ENCODE measurements at regions not wholly inside any gene's neighbourhood (a gene's known extent, or its start where the extent isn't known, plus 50 kb on each side); places are given as distances from the start of the nearest gene placed in this dataset.

DNA sequence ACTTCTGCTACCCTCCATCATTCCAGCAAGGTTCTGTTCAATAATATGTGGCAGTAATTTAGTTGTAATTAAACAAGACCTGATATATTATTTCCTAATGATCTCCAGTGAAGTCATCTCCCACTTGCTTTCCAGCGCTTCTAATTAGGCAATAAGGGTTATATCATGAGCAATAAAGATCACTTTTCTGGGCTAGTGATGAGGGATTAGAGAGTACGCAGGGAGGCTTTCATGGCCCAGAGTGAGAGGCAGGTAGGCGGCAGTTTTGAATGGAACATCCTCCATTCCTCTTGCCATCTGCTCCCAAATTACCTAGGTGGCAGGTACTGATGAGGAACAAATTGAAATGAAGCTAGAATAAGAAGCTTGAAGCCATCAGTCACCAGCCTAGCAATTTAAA lies 358.1 kb upstream of the SYT4 start:
- TF ChIP-seq CTCF (IDR thresholded peaks at IDR 0.05; ENCODE audit: insufficient read depth, low read length) (no peak), REST (IDR thresholded peaks at IDR 0.05; ENCODE audit: insufficient replicate concordance, low read depth) (no peak), GABPA (IDR thresholded peaks at IDR 0.05; ENCODE audit: low read depth) (no peak), POLR2AphosphoS5 (IDR thresholded peaks at IDR 0.05; ENCODE audit: low read depth) (no peak), SPI1 (IDR thresholded peaks at IDR 0.05; ENCODE audit: borderline replicate concordance, low read depth) (no peak)
- Histone ChIP-seq H3K27me3 (ENCODE audit: insufficient read depth, poor library complexity, severe bottlenecking) (no peaks in the 10 kb centered on the region), H3K4me3 (replicated peaks; ENCODE audit: insufficient read depth, low read length) (no peak overlapping the region), H3K27ac (replicated peaks) (no peak overlapping the region)
- no peak for DNase-seq (ENCODE audit: low read depth in 1 of 2, low spot score in 1 of 2)

- TF ChIP-seq SPI1 (IDR thresholded peaks at IDR 0.05; ENCODE audit: borderline replicate concordance, low read depth) = no peak
- no peak for TF ChIP-seq GABPA (IDR thresholded peaks at IDR 0.05; ENCODE audit: low read depth)
- no peak for TF ChIP-seq REST (IDR thresholded peaks at IDR 0.05; ENCODE audit: insufficient replicate concordance, low read depth)
- TF ChIP-seq POLR2AphosphoS5 (IDR thresholded peaks at IDR 0.05; ENCODE audit: low read depth) = no peak
- no peak for TF ChIP-seq CTCF (IDR thresholded peaks at IDR 0.05; ENCODE audit: insufficient read depth, low read length)
- Histone ChIP-seq H3K27ac (replicated peaks) (no peak overlapping the region), H3K27me3 (ENCODE audit: insufficient read depth, poor library complexity, severe bottlenecking) (no peaks in the 10 kb centered on the region), H3K4me3 (replicated peaks; ENCODE audit: insufficient read depth, low read length) (no peak overlapping the region)
- no peak for DNase-seq (ENCODE audit: low read depth in 1 of 2, low spot score in 1 of 2)
Observed at GRCh38 chr18:43642727-43643330, 365.5 kb upstream of the SYT4 start.

DNA sequence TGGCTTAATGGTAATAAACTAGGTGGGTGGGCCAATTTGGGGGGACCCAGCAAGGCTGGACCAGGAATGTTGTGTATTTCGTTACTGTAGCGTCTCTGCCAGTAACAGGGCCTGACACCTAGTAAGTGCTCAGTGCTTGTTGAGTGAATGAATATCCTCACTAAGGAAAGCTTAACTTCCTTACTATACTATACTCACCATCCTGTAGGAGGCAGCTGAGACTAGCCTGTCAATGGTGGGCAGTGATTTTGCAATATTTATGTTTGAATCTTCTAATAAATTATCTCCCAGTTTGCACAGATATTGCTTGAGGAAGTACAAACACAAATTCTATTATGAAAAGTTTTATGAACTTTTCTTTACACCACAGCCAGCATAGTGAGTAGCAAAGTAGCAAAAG lies 370.7 kb upstream of the SYT4 start:
- Histone ChIP-seq H3K27me3 (ENCODE audit: insufficient read depth, poor library complexity, severe bottlenecking) (no peaks in the 10 kb centered on the region), H3K27ac (replicated peaks) (no peak overlapping the region), H3K4me3 (replicated peaks; ENCODE audit: insufficient read depth, low read length) (no peak overlapping the region)
- TF ChIP-seq CTCF (IDR thresholded peaks at IDR 0.05; ENCODE audit: insufficient read depth, low read length) = no peak
- DNase-seq (ENCODE audit: low read depth in 1 of 2, low spot score in 1 of 2) = no peak

Measured in HL-60 (cell line).